Panc1 (cell line): ENCODE measurements at regions not wholly inside any gene's neighbourhood (a gene's known extent, or its start where the extent isn't known, plus 50 kb on each side); places are given as distances from the start of the nearest gene placed in this dataset.

Source experiments
- ATAC-seq: fragments of 200-7000 bp; cut with Tn5 transposase; 2 replicates; pipeline ENCODE4 v1.9.1; 2020; ENCODE audit warnings: mild to moderate bottlenecking, moderate library complexity
- BruUV-seq: library from RNA; stranded (reverse); fragments of 400-500 nt; replicated peaks from 2 replicates; lab custom pipeline; 2021; lab: Mats Ljungman, UMichigan
- CTCF ChIA-PET: fragments of 300-600 bp; sonication (Branson Sonifier 250); formaldehyde crosslinking; loops from one replicate; lab custom pipeline; 2022; ENCODE audit warnings: antibody characterized with exemption; lab: Charles Lee
- POLR2A ChIA-PET: fragments of 300-600 bp; sonication (Branson Sonifier 250); formaldehyde crosslinking; loops from one replicate; lab custom pipeline; 2022; ENCODE audit warnings: antibody characterized with exemption; lab: Charles Lee
- DNase-seq: peaks from one replicate; pipeline ENCODE4 v3.0.0-alpha.2; 2010; ENCODE audit warnings: low read depth, low spot score
- H3K27ac ChIP-seq: 2 replicates; pipeline ENCODE4 v1.5.1; 2011; ENCODE audit warnings: mild to moderate bottlenecking, low read length, inconsistent platforms
- H3K27me3 ChIP-seq: fragments of 200-500 bp; sonication (Bioruptor generic); 2 replicates; pipeline ENCODE4 v1.6.0; 2014; ENCODE audit warnings: low read length, inconsistent platforms; ENCODE audit not compliant: control insufficient read depth, insufficient read depth
- H3K36me3 ChIP-seq: fragments of 200-500 bp; sonication (Bioruptor generic); 2 replicates; pipeline ENCODE4 v1.5.1; 2014; ENCODE audit warnings: inconsistent platforms, mild to moderate bottlenecking, low read length, moderate library complexity; ENCODE audit not compliant: control insufficient read depth, insufficient read depth
- H3K4me1 ChIP-seq: 2 replicates; pipeline ENCODE4 v1.5.1; 2011; ENCODE audit warnings: inconsistent platforms, mild to moderate bottlenecking, low read length, moderate library complexity; ENCODE audit not compliant: control insufficient read depth, insufficient read depth
- H3K4me3 ChIP-seq, 2 experiments: 2 replicates each; pipeline ENCODE4 v1.5.1; 2011 to 2012; ENCODE audit warnings: low read depth in 2 of 2, low read length in 2 of 2, mild to moderate bottlenecking in 2 of 2, inconsistent platforms in 1 of 2, moderate library complexity in 1 of 2
- H3K9me3 ChIP-seq: fragments of 200-500 bp; sonication (Bioruptor generic); 2 replicates; pipeline ENCODE4 v1.5.1; 2014; ENCODE audit warnings: low read depth, mild to moderate bottlenecking, inconsistent platforms, low read length, moderate library complexity; ENCODE audit not compliant: control insufficient read depth, insufficient read depth
- POLR2AphosphoS5 ChIP-seq: IDR thresholded peaks from 2 replicates; pipeline ENCODE4 v1.6.1; 2012; ENCODE audit warnings: mild to moderate bottlenecking, low read depth, low read length, moderate library complexity
- SIN3A ChIP-seq: IDR thresholded peaks from 2 replicates; pipeline ENCODE4 v1.6.1; 2012; ENCODE audit warnings: low read depth, mild to moderate bottlenecking, low read length, moderate library complexity, borderline replicate concordance; ENCODE audit not compliant: insufficient read depth
- TCF7L2 ChIP-seq: IDR thresholded peaks from 2 replicates; pipeline ENCODE4 v1.6.1; 2011; ENCODE audit warnings: mild to moderate bottlenecking, low read depth, low read length, inconsistent platforms
- in situ Hi-C: cut with HindIII; loops from 2 replicates; pipeline ENCODE4 v1.10.0; 2016; ENCODE audit warnings: low sequenced_read_pairs, low pct_unique_long_range_greater_than_20kb
- intact Hi-C: fragments of 100-400 bp; cut with micrococcal nuclease; formaldehyde crosslinking; loops from one replicate; pipeline ENCODE4 v1.10.0; 2022; ENCODE audit not compliant: unreplicated experiment
- TF ChIP-seq, protein P1 (sequence below), 2 experiments: IDR thresholded peaks; 2 replicates each; pipeline ENCODE4 v1.6.1; 2011 to 2012; ENCODE audit warnings: low read depth in 2 of 2, control low read depth in 1 of 2, low read length in 1 of 2, mild to moderate bottlenecking in 1 of 2, moderate library complexity in 1 of 2; ENCODE audit not compliant: insufficient read depth in 1 of 2
- TF ChIP-seq, protein P2 (sequence below): fragments of 450-650 bp; IDR thresholded peaks from 2 replicates; pipeline ENCODE4 v1.5.1; 2017; ENCODE audit warnings: mild to moderate bottlenecking

DNA sequence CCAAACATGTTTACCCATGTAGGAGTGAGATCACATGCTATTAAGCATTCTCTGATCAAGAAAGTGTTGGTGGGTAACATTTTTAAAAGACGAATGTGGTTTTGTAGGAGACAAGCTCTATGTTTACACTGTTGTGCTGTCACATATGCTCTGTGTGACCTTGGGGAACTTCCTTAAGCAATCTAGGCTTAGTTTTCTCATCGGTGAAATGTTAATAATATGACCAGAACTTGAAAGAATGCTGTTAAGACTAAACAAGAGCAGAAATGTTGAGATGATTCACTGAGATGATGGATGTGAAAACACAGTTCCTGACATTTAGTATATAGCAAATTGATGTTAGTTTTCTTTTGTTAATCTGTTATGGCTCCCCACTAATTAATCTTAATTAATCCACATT is 860.9 kb upstream of the CNTNAP5 start:
- TF ChIP-seq TCF7L2 (no peak), POLR2AphosphoS5 (no peak), SIN3A (no peak)
- TF ChIP-seq, protein P1, sequence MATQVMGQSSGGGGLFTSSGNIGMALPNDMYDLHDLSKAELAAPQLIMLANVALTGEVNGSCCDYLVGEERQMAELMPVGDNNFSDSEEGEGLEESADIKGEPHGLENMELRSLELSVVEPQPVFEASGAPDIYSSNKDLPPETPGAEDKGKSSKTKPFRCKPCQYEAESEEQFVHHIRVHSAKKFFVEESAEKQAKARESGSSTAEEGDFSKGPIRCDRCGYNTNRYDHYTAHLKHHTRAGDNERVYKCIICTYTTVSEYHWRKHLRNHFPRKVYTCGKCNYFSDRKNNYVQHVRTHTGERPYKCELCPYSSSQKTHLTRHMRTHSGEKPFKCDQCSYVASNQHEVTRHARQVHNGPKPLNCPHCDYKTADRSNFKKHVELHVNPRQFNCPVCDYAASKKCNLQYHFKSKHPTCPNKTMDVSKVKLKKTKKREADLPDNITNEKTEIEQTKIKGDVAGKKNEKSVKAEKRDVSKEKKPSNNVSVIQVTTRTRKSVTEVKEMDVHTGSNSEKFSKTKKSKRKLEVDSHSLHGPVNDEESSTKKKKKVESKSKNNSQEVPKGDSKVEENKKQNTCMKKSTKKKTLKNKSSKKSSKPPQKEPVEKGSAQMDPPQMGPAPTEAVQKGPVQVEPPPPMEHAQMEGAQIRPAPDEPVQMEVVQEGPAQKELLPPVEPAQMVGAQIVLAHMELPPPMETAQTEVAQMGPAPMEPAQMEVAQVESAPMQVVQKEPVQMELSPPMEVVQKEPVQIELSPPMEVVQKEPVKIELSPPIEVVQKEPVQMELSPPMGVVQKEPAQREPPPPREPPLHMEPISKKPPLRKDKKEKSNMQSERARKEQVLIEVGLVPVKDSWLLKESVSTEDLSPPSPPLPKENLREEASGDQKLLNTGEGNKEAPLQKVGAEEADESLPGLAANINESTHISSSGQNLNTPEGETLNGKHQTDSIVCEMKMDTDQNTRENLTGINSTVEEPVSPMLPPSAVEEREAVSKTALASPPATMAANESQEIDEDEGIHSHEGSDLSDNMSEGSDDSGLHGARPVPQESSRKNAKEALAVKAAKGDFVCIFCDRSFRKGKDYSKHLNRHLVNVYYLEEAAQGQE (IDR thresholded peaks at IDR 0.05; ENCODE audit: insufficient read depth in 1 of 2, low read depth in 2 of 2, low read length in 1 of 2), result no peak
- TF ChIP-seq, protein P2, sequence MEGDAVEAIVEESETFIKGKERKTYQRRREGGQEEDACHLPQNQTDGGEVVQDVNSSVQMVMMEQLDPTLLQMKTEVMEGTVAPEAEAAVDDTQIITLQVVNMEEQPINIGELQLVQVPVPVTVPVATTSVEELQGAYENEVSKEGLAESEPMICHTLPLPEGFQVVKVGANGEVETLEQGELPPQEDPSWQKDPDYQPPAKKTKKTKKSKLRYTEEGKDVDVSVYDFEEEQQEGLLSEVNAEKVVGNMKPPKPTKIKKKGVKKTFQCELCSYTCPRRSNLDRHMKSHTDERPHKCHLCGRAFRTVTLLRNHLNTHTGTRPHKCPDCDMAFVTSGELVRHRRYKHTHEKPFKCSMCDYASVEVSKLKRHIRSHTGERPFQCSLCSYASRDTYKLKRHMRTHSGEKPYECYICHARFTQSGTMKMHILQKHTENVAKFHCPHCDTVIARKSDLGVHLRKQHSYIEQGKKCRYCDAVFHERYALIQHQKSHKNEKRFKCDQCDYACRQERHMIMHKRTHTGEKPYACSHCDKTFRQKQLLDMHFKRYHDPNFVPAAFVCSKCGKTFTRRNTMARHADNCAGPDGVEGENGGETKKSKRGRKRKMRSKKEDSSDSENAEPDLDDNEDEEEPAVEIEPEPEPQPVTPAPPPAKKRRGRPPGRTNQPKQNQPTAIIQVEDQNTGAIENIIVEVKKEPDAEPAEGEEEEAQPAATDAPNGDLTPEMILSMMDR, result no peak
- no TSS peak for BruUV-seq
- Histone ChIP-seq H3K4me1 (no peaks in the 10 kb centered on the region), H3K4me3 (no peak overlapping the region), H3K27me3 (no peaks in the 10 kb centered on the region), H3K36me3 (no peaks in the 10 kb centered on the region), H3K9me3 (no peaks in the 10 kb centered on the region), H3K27ac (no peak overlapping the region)
- CTCF ChIA-PET, result no interaction called here
- in situ Hi-C loops, result no loop called here
- POLR2A ChIA-PET, result no interaction called here
- intact Hi-C loops, result no loop called here
- ATAC-seq, result no peak
- no peak for DNase-seq

DNA sequence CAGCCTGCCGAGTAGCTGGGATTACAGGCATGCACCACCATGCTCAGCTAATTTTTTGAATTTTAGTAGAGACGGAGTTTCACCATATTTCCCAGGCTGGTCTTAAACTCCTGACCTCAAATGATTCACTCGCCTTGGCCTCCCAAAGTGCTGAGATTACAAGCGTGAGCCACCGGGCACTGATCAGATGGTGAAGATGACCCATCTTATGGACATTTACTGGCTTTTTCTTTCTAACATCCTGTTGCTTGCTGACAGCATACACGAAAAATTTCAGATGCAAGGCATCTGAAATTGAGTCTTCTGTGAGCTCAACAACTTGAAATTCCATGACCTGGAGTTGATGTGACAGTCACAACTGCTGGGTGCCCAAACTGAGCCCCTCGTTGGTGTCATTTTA is 859.5 kb upstream of the CNTNAP5 start:
- ChIA-PET POLR2A (no interaction called here), CTCF (no interaction called here)
- intact Hi-C loops, result no loop called here
- Histone ChIP-seq H3K27ac (no peak overlapping the region), H3K4me3 (no peak overlapping the region), H3K9me3 (no peaks in the 10 kb centered on the region), H3K27me3 (no peaks in the 10 kb centered on the region), H3K36me3 (no peaks in the 10 kb centered on the region), H3K4me1 (no peaks in the 10 kb centered on the region)
- BruUV-seq, result no TSS peak
- DNase-seq (no peak), ATAC-seq (no peak)
- TF ChIP-seq, protein P1 (IDR thresholded peaks at IDR 0.05; ENCODE audit: insufficient read depth in 1 of 2, low read depth in 2 of 2, low read length in 1 of 2), result no peak
- TF ChIP-seq SIN3A, result no peak
- TF ChIP-seq TCF7L2, result no peak
- TF ChIP-seq POLR2AphosphoS5, result no peak
- TF ChIP-seq, protein P2, result no peak
- in situ Hi-C loops, result no loop called here
